DND-41 (cell line): ENCODE measurements at regions not wholly inside any gene's neighbourhood (a gene's known extent, or its start where the extent isn't known, plus 50 kb on each side); places are given as distances from the start of the nearest gene placed in this dataset.

Source experiments
- EZH2 ChIP-seq: IDR thresholded peaks from 3 replicates; pipeline ENCODE4 v1.6.1; 2012; ENCODE audit warnings: borderline replicate concordance, low read depth, mild to moderate bottlenecking, moderate library complexity, low read length, inconsistent platforms; ENCODE audit not compliant: severe bottlenecking
- TF ChIP-seq, protein P1 (sequence below): IDR thresholded peaks from 2 replicates; pipeline ENCODE4 v1.5.1; 2012; ENCODE audit warnings: borderline replicate concordance, low read length, moderate library complexity, mild to moderate bottlenecking; ENCODE audit not compliant: poor library complexity, severe bottlenecking; ENCODE audit errors: extremely low read depth

DNA sequence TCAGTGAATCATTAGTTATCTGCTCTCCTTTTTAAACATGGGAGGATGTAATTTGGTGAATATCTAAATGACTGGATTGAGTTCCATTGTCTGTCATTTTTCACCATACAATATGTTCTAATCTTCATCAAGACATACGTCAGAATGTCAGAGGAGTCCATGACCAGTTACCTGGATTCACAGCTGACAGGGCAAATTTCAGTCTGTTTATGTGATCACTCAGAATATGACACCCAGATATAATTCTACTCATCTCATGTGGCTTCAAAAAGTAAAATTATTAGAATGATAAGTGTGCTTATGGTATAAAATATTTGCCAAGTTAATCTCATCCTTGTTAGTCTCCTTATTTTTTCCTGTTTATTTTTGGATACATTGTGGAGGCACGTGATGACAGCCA lies 150.2 kb downstream of the CDC14C start:
- TF ChIP-seq, protein P1, sequence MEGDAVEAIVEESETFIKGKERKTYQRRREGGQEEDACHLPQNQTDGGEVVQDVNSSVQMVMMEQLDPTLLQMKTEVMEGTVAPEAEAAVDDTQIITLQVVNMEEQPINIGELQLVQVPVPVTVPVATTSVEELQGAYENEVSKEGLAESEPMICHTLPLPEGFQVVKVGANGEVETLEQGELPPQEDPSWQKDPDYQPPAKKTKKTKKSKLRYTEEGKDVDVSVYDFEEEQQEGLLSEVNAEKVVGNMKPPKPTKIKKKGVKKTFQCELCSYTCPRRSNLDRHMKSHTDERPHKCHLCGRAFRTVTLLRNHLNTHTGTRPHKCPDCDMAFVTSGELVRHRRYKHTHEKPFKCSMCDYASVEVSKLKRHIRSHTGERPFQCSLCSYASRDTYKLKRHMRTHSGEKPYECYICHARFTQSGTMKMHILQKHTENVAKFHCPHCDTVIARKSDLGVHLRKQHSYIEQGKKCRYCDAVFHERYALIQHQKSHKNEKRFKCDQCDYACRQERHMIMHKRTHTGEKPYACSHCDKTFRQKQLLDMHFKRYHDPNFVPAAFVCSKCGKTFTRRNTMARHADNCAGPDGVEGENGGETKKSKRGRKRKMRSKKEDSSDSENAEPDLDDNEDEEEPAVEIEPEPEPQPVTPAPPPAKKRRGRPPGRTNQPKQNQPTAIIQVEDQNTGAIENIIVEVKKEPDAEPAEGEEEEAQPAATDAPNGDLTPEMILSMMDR: no peak
- TF ChIP-seq EZH2: no peak
